ENCODE measurements at regions not wholly inside any gene's neighbourhood (a gene's known extent, or its start where the extent isn't known, plus 50 kb on each side); places are given as distances from the start of the nearest gene placed in this dataset.
A peak's percentile ranks its signal among the peaks of the same experiment; 100 is the strongest.

DNA sequence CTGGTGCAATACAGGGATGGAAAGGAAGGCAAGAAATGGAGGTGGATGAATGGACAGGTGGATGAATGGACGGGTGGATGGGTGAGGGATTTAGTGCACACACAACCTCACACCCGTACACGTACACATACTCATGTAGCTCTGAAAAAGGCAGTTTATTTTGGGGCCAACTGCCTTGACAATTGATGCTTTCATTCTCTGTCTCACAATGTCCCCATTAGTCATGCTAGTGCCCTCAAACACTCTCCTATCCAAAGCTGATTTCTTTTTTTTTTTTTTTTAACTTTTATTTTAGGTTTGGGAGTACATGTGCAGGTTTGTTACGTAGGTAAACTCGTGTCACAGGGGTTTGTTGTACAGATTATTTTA is 495.0 kb downstream of the DMAC1 start:
- DNase-seq (ENCODE audit: low read depth in 3 of 3) = no peak

DNA sequence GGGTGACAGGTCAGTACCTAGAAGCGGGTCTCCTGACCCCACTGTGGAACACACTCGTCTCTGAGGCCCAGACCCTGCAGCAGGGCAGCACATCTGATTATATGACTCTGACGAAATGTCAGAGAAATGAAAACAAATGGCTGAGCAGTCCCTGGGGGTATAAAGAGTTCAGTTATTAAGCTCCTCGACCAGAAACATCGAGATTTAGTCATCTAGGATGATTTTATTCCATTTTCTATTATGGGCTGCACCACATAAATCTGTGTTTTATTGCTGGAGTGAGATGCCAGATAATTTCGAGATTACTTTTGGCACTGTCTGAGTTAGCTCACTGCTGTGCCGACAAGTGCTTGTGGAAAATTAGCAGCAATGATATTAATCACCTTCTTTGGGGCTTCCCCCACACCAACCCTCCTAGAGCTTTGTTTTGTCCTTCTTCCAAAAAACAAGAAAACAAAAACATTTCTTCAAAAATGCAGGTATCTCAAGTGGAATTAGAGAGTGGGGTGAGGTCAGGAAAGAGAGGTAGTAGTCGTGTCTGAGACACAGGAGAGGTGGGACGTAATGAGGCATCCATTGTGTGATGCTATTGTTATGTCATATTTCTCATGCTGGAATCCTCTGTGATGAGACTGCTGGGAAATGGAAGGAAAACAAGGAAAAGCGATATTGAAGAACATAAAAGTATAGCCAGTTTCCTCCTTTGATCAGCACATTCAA is 495.5 kb downstream of the DMAC1 start:
- no peak for DNase-seq (ENCODE audit: low read depth in 3 of 3)

DNA sequence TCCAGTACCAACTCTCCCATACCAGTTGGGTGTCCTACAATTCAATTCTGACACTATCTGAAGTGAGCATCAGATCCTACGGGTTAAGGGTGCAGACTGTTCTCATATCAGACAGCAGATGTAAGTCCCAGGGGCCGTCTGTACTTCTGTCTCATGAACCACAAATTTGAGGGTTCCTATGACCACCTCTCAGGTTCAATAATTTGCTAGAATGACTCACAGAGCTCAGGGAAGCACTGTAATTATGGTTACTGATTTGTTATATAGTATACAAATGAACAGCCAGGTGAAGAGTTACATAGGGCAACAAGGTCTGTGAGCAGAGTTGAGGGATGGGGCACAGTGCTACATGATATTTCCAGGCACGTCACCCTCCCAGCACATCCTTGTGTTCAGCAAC is 499.1 kb downstream of the DMAC1 start:
- no peak for DNase-seq (ENCODE audit: low read depth in 3 of 3)

GRCh38 chr9:7298123-7298522 is 501.5 kb downstream of the DMAC1 start:
- DNase-seq (ENCODE audit: low read depth in 3 of 3) = peak in 2 of 3 donors; percentile 14 to 41

DNA sequence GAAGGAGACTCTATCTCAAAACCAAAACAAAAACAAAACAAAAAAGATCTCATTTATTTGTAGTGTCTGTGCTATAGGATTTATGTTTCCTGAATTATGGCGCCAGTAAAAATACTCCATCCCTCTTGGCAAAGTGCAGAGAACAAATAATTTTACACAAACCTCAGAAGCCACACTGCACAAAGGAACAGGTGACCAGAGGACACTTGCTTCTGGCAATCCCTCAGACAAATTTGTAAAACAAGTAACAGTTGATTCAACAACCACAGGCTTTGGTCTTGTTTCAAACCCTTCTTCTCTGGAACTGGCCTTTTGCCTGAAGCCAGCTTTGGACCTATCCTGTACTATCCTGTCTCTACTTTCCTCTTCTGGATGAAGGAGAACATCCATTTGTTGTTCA is 502.1 kb downstream of the DMAC1 start:
- no peak for DNase-seq (ENCODE audit: low read depth in 3 of 3)

GRCh38 chr9:7293091-7293490 is 506.5 kb downstream of the DMAC1 start:
- DNase-seq (ENCODE audit: low read depth in 3 of 3) = no peak

DNA sequence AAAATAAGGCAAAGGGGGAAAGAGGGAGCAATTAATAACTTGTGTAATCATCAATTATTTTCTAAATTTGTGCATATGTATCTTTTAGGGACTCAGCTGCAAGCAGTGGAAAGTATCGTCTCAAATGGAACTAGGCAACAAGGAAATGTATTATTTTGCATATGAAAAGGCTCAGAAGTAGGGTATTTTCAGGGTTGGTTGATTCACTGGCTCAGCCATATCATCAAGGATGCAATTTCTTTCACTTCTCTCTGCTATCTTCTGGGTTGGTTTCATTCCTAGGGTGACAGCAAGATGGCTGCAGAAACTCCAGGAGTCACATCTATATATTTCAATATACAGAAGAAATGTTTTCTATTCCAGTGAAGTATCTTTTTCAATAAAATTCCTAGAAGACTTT is 509.8 kb downstream of the DMAC1 start:
- no peak for DNase-seq (ENCODE audit: low read depth in 3 of 3)

DNA sequence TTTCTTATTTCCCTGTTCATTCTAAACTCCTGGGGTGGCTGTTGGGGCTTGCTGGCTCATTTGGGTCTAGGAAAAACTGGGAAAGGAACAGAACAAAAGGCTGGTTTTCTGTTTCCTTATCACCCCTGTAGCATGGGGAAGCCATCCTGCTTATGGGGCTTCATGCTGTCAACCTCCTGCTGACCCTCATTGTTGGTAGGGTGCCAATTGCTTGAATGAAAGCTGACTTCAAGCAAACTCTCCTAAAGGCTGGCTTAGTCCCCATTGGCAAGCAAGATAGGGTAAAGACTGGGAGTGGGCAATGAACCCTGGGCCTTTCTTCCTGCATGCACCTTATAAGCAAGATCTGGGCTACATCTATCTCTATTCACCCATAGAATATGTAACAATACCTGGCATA is 511.6 kb downstream of the DMAC1 start:
- DNase-seq (ENCODE audit: low read depth in 3 of 3) = no peak

DNA sequence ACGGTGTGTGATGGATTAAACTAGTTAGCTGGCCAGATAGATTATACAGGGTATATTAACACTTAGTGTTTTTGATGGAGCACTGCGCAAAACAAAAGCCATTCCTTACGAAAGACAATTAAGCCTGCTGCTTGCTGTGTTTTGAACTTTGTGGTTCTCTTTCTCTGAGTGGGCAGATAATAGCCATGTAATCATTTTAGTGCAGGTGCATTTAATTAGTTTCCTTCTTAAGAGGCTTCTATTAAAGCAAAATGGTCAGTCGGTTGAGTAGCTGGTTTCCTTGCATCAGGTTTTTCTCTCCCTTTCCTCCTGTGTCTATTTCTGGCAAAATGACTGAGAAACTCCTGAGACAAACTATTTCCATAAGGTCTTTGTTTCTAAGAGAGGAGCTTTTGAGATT is 512.5 kb downstream of the DMAC1 start:
- no peak for DNase-seq (ENCODE audit: low read depth in 3 of 3)

- DNase-seq (ENCODE audit: low read depth in 3 of 3) = no peak
Observed at GRCh38 chr9:7286101-7286500, 513.5 kb downstream of the DMAC1 start.

DNA sequence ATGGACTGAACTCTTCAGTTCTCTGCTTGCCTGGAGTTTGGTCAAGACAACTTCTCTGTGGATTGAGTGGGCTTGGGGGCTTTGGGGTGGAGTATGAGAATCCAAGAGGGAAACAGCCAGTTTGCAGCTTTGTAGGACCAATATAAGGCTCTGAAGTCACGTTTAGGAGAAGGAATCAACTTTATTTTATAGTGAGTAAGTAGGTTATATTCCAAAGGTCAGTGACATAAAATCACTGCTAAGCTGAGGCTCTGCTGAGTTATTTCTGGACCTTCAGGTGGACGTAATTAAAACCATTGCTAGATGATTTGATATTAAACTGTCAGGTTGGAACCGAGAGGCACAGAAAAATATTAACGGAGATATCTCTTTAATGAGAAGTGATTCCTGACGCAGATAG is 514.4 kb downstream of the DMAC1 start:
- DNase-seq (ENCODE audit: low read depth in 3 of 3) = no peak

- no peak for DNase-seq (ENCODE audit: low read depth in 3 of 3)
Observed at GRCh38 chr9:7284517-7284916, 515.1 kb downstream of the DMAC1 start.

GRCh38 chr9:7284117-7284516 is 515.5 kb downstream of the DMAC1 start:
- DNase-seq (ENCODE audit: low read depth in 3 of 3) = no peak

DNA sequence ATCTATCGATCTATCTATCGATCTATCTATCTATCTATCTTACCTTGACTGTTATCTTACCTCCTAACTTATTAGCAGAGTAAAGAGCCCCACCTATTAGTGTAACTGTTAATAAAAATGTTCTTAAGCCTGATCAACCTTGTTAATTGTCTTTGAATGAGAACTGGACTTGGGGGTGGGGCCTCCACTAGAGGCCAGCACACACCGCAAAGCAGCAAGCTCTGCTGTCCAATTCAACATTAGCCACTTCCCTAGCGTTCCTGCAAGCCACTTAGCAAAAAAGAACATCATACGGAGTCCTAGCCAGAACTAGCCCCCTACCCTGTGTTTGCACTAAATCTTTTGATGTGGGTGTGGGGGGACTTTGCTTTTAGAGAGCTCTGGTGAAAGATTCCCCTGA is 515.8 kb downstream of the KDM4C start:
- DNase-seq (ENCODE audit: low read depth in 3 of 3) = no peak

GRCh38 chr9:7266911-7267595 is 509.3 kb downstream of the KDM4C start:
- DNase-seq (ENCODE audit: low read depth in 3 of 3) = no peak

DNA sequence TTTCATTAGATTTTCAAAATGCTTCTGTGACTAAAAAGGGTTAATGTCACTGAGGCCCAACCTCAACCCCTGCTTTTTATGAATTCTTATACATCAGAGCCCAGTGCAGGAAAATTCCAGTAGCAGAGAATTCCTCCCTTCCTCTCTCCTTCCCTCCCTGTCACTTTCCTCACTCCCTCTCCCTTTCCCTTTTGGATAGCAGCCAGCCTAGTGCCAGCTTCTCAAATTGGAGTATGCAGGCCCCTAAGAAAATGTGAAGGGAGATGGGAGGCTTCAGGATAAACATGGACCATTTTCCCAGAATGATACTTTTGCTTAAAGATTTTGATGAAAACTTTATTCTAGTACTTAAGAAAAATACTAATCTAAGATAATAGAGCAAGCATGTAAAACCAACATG is 507.4 kb downstream of the KDM4C start:
- DNase-seq (ENCODE audit: low read depth in 3 of 3) = no peak

DNA sequence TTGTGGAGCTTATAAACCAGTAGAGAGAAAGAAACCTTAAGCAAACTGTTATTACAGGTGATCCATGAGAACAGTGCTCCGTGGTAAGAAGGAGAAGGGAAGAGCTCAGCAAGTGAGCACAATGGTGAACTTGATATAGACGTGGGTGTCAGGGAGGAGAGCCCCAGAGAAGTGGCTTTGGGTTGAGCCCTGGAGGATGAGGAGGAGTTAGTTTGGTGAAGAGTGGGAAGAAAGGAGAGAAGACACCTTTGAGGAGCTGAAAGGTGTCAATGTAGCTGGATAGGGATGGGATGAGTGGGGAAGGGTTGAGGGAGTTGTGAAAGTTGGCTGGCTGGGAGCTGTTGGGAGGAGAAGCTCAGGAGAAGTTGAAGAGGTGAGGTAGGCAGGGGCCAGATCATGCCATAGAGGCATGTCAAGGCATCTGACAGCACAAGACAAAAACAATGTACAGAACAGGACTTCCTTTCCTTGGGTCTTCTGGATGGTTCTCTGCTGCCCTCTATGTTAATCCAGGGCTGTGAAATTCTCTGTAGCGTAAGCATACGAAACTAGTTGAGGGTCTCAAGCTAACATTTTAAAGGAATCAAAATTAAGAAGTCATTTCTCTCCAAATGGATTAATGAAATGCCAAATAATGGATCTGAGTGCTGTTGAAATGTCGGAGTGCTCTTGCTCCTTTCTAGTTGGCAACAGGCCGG is 501.9 kb downstream of the KDM4C start:
- DNase-seq (ENCODE audit: low read depth in 3 of 3) = no peak

- DNase-seq (ENCODE audit: low read depth in 3 of 3) = no peak
Observed at GRCh38 chr9:7258688-7259396, 501.1 kb downstream of the KDM4C start.

GRCh38 chr9:7246917-7247522 is 489.2 kb downstream of the KDM4C start:
- no peak for DNase-seq (ENCODE audit: low read depth in 3 of 3)

DNA sequence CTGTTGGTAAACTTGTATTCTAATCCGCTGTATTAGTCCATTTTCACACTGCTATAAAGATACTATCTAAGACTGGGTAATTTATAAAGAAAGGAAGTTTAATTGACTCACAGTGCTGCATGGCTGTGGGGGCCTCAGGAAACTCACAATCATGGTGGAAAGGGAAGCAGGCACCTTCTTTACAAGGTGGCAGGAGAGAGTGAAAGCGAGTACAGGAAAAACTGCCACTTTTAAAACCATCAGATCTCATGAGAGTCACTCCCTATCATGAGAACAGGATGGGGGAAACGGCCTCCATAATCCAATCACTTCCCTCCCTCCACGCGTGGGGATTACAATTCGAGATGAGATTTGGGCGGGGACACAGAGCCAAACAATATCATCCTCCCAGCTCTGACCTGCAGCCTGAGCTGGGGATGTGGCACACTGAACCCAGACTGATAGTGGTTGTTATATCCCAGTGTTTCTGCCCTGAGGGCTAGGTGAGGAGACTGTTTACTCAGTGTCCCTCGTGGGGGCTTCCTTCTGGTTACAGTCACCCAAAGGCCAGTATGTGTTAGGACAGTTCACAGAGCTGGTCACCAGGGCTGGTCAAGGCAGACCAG is 488.3 kb downstream of the KDM4C start:
- no peak for DNase-seq (ENCODE audit: low read depth in 3 of 3)

DNA sequence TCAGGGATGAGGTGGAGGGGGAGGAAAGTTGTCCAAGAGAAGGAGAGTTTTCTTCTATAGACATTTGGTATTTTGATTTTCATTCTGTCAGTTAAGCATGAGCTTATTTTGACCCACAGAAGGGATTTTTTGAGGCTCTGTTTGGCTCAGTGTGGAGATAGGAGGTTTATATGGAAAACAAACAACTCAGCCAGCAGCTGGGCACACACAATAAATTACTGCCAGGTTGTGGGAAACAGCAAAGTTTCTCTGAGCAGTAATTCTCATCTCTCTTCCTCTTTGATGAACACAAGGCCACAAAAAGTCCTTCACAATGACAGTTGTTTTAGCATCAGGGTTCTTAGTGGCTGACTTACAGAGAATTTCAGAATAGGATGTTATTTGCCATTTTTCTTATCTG is 486.1 kb downstream of the KDM4C start:
- no peak for DNase-seq (ENCODE audit: low read depth in 3 of 3)

DNA sequence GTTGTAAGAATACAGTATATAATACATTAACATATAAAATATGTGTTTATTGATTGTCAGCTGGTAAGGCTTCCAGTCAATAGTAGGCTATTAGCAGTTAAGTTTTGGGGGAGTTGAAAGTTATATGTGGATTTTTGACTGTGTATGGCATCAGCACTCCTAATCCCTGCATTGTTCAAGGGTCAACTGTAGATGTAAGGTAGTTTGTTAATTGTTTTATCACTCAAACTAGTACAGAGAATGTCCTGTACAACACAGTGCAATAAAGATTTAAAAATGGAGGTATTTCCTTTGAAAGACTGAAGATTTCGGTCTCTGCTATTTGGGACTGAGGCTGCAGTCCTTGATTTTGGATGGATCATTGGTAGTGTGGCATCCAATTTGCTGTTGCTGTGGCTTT is 484.4 kb downstream of the KDM4C start:
- no peak for DNase-seq (ENCODE audit: low read depth in 3 of 3)

All from stimulated activated CD4-positive, alpha-beta T cell treated with anti-CD3 and anti-CD28 coated beads, TNF-alpha, amount 100 ng/mL, for 48 hours (primary cell).